B cell (primary cell): ENCODE measurements at regions not wholly inside any gene's neighbourhood (a gene's known extent, or its start where the extent isn't known, plus 50 kb on each side); places are given as distances from the start of the nearest gene placed in this dataset.

Source experiments
- CTCF ChIP-seq: fragments of 200-600 bp; IDR thresholded peaks from one replicate; pipeline ENCODE4 v1.8.0; 2022; ENCODE audit warnings: antibody characterized with exemption, mild to moderate bottlenecking
- EZH2 ChIP-seq: IDR thresholded peaks from 2 replicates; pipeline ENCODE4 v1.6.1; 2012; ENCODE audit warnings: borderline replicate concordance, low read depth, mild to moderate bottlenecking, moderate library complexity, low read length; ENCODE audit not compliant: insufficient read depth, poor library complexity, severe bottlenecking

- TF ChIP-seq CTCF = no peak
- TF ChIP-seq EZH2 = no peak
These were observed 796.4 kb upstream of the ACO1 start for GRCh38 chr9:31588006-31588405.
